ENCODE measurements at regions not wholly inside any gene's neighbourhood (a gene's known extent, or its start where the extent isn't known, plus 50 kb on each side); places are given as distances from the start of the nearest gene placed in this dataset.
"Not testable (repeated sequence)": the region's sequence is repeated elsewhere in the genome, so short reads cannot be mapped to it uniquely, and the experiment has no call there.

- Histone ChIP-seq H3K4me1 (ENCODE audit: control insufficient read depth in 1 of 2, insufficient read depth in 2 of 2, low read length in 2 of 2) (peaks cover 0 to 2% of the 10 kb centered on the region in 2 donors), H3K36me3 (ENCODE audit: control insufficient read depth in 1 of 2, insufficient read depth in 2 of 2, low read length in 1 of 2) (no peaks in the 10 kb centered on the region), H3K4me3 (ENCODE audit: low read length in 2 of 2) (no peak overlapping the region), H3K9me3 (ENCODE audit: control insufficient read depth, low read length) (no peaks in the 10 kb centered on the region), H3K27ac (ENCODE audit: low read depth in 1 of 2, low read length in 2 of 2) (no peak overlapping the region), H3K27me3 (ENCODE audit: control insufficient read depth in 1 of 2, insufficient read depth in 2 of 2, low read length in 1 of 2) (no peaks in the 10 kb centered on the region)
- ATAC-seq (ENCODE audit: low FRiP score): no peak
- no peak for DNase-seq
- 92 to 98% methylated on average over 3 of the region's 3 CpGs for WGBS, 2 donors
- intact Hi-C loops (cut with DNase I): no loop called here
Measured at GRCh38 chr2:205865056-205865455, 182.8 kb downstream of the NRP2 start.

- H3K4me1 ChIP-seq (ENCODE audit: control insufficient read depth in 1 of 2, insufficient read depth in 2 of 2, low read length in 2 of 2): peaks cover 0 to 2% of the 10 kb centered on the region in 2 donors
- ATAC-seq (ENCODE audit: low FRiP score) (no peak), DNase-seq (no peak)
- 91 to 94% methylated on average over 1 of the region's 1 CpG for WGBS, 2 donors
- intact Hi-C loops (cut with DNase I): no loop called here
- H3K4me3 ChIP-seq (ENCODE audit: low read length in 2 of 2): no peak overlapping the region
- H3K27ac ChIP-seq (ENCODE audit: low read depth in 1 of 2, low read length in 2 of 2): no peak overlapping the region
- no peaks in the 10 kb centered on the region for H3K27me3 ChIP-seq (ENCODE audit: control insufficient read depth in 1 of 2, insufficient read depth in 2 of 2, low read length in 1 of 2)
- H3K36me3 ChIP-seq (ENCODE audit: control insufficient read depth in 1 of 2, insufficient read depth in 2 of 2, low read length in 1 of 2): no peaks in the 10 kb centered on the region
- no peaks in the 10 kb centered on the region for H3K9me3 ChIP-seq (ENCODE audit: control insufficient read depth, low read length)
Measured at GRCh38 chr2:205864491-205864890, 182.2 kb downstream of the NRP2 start.

- ATAC-seq (ENCODE audit: low FRiP score); H3K4me3 ChIP-seq (ENCODE audit: low read length in 2 of 2); H3K4me1 ChIP-seq (ENCODE audit: control insufficient read depth in 1 of 2, insufficient read depth in 2 of 2, low read length in 2 of 2); H3K27me3 ChIP-seq (ENCODE audit: control insufficient read depth in 1 of 2, insufficient read depth in 2 of 2, low read length in 1 of 2); H3K36me3 ChIP-seq (ENCODE audit: control insufficient read depth in 1 of 2, insufficient read depth in 2 of 2, low read length in 1 of 2); H3K27ac ChIP-seq (ENCODE audit: low read depth in 1 of 2, low read length in 2 of 2); H3K9me3 ChIP-seq (ENCODE audit: control insufficient read depth, low read length); intact Hi-C loops (cut with DNase I); DNase-seq: not testable (repeated sequence)
- 94 to 97% methylated on average over 4 of the region's 4 CpGs for WGBS, 2 donors
Measured at GRCh38 chr2:205862761-205863160, 180.5 kb downstream of the NRP2 start.

GRCh38 chr2:205860885-205861284, 178.6 kb downstream of the NRP2 start:
- ATAC-seq (ENCODE audit: low FRiP score) (no peak), DNase-seq (no peak)
- no peaks in the 10 kb centered on the region for H3K4me1 ChIP-seq (ENCODE audit: control insufficient read depth in 1 of 2, insufficient read depth in 2 of 2, low read length in 2 of 2)
- no peaks in the 10 kb centered on the region for H3K36me3 ChIP-seq (ENCODE audit: control insufficient read depth in 1 of 2, insufficient read depth in 2 of 2, low read length in 1 of 2)
- H3K4me3 ChIP-seq (ENCODE audit: low read length in 2 of 2): no peak overlapping the region
- intact Hi-C loops (cut with DNase I): no loop called here
- WGBS, 2 donors: 71 to 81% methylated on average over 7 of the region's 7 CpGs
- H3K27ac ChIP-seq (ENCODE audit: low read depth in 1 of 2, low read length in 2 of 2): no peak overlapping the region
- H3K27me3 ChIP-seq (ENCODE audit: control insufficient read depth in 1 of 2, insufficient read depth in 2 of 2, low read length in 1 of 2): no peaks in the 10 kb centered on the region
- no peaks in the 10 kb centered on the region for H3K9me3 ChIP-seq (ENCODE audit: control insufficient read depth, low read length)

- no peak for DNase-seq
Measured at GRCh38 chr2:205860181-205860580, 177.9 kb downstream of the NRP2 start.

GRCh38 chr2:205858881-205859441, 176.7 kb downstream of the NRP2 start:
- DNase-seq (no peak), ATAC-seq (ENCODE audit: low FRiP score) (no peak)
- H3K4me1 ChIP-seq (ENCODE audit: control insufficient read depth in 1 of 2, insufficient read depth in 2 of 2, low read length in 2 of 2): no peaks in the 10 kb centered on the region
- intact Hi-C loops (cut with DNase I): no loop called here
- H3K9me3 ChIP-seq (ENCODE audit: control insufficient read depth, low read length): peaks cover 1% of the 10 kb centered on the region
- 60 to 68% methylated on average over 16 of the region's 16 CpGs for WGBS, 2 donors
- no peak overlapping the region for H3K27ac ChIP-seq (ENCODE audit: low read depth in 1 of 2, low read length in 2 of 2)
- H3K27me3 ChIP-seq (ENCODE audit: control insufficient read depth in 1 of 2, insufficient read depth in 2 of 2, low read length in 1 of 2): no peaks in the 10 kb centered on the region
- no peak overlapping the region for H3K4me3 ChIP-seq (ENCODE audit: low read length in 2 of 2)
- no peaks in the 10 kb centered on the region for H3K36me3 ChIP-seq (ENCODE audit: control insufficient read depth in 1 of 2, insufficient read depth in 2 of 2, low read length in 1 of 2)

More at GRCh38 chr2:205860181-205860580, 177.9 kb downstream of the NRP2 start:
- Histone ChIP-seq H3K9me3 (ENCODE audit: control insufficient read depth, low read length) (peaks cover 1% of the 10 kb centered on the region), H3K27me3 (ENCODE audit: control insufficient read depth in 1 of 2, insufficient read depth in 2 of 2, low read length in 1 of 2) (no peaks in the 10 kb centered on the region), H3K4me1 (ENCODE audit: control insufficient read depth in 1 of 2, insufficient read depth in 2 of 2, low read length in 2 of 2) (no peaks in the 10 kb centered on the region), H3K27ac (ENCODE audit: low read depth in 1 of 2, low read length in 2 of 2) (no peak overlapping the region), H3K4me3 (ENCODE audit: low read length in 2 of 2) (no peak overlapping the region), H3K36me3 (ENCODE audit: control insufficient read depth in 1 of 2, insufficient read depth in 2 of 2, low read length in 1 of 2) (no peaks in the 10 kb centered on the region)
- ATAC-seq (ENCODE audit: low FRiP score): no peak
- intact Hi-C loops (cut with DNase I): no loop called here
- 50 to 61% methylated on average over 9 of the region's 9 CpGs for WGBS, 2 donors

- H3K4me1 ChIP-seq (ENCODE audit: control insufficient read depth in 1 of 2, insufficient read depth in 2 of 2, low read length in 2 of 2): no peaks in the 10 kb centered on the region
- H3K27ac ChIP-seq (ENCODE audit: low read depth in 1 of 2, low read length in 2 of 2): no peak overlapping the region
- ATAC-seq (ENCODE audit: low FRiP score) (no peak), DNase-seq (no peak)
- no peaks in the 10 kb centered on the region for H3K36me3 ChIP-seq (ENCODE audit: control insufficient read depth in 1 of 2, insufficient read depth in 2 of 2, low read length in 1 of 2)
- H3K4me3 ChIP-seq (ENCODE audit: low read length in 2 of 2): no peak overlapping the region
- H3K27me3 ChIP-seq (ENCODE audit: control insufficient read depth in 1 of 2, insufficient read depth in 2 of 2, low read length in 1 of 2): no peaks in the 10 kb centered on the region
- intact Hi-C loops (cut with DNase I): no loop called here
- 79 to 82% methylated on average over 3 of the region's 3 CpGs for WGBS, 2 donors
- peaks cover 1% of the 10 kb centered on the region for H3K9me3 ChIP-seq (ENCODE audit: control insufficient read depth, low read length)
Measured at GRCh38 chr2:205858275-205858674, 176.0 kb downstream of the NRP2 start.

- H3K27me3 ChIP-seq (ENCODE audit: control insufficient read depth in 1 of 2, insufficient read depth in 2 of 2, low read length in 1 of 2): no peaks in the 10 kb centered on the region
- intact Hi-C loops (cut with DNase I): no loop called here
Measured at GRCh38 chr2:205857520-205858237, 175.4 kb downstream of the NRP2 start.

GRCh38 chr2:205852457-205852856, 170.2 kb downstream of the NRP2 start:
- Histone ChIP-seq H3K4me3 (ENCODE audit: low read length in 2 of 2) (no peak overlapping the region), H3K9me3 (ENCODE audit: control insufficient read depth, low read length) (peaks cover 1% of the 10 kb centered on the region), H3K4me1 (ENCODE audit: control insufficient read depth in 1 of 2, insufficient read depth in 2 of 2, low read length in 2 of 2) (no peaks in the 10 kb centered on the region), H3K27me3 (ENCODE audit: control insufficient read depth in 1 of 2, insufficient read depth in 2 of 2, low read length in 1 of 2) (no peaks in the 10 kb centered on the region), H3K27ac (ENCODE audit: low read depth in 1 of 2, low read length in 2 of 2) (no peak overlapping the region), H3K36me3 (ENCODE audit: control insufficient read depth in 1 of 2, insufficient read depth in 2 of 2, low read length in 1 of 2) (no peaks in the 10 kb centered on the region)
- WGBS, 2 donors: 26 to 32% methylated on average over 3 of the region's 3 CpGs
- no peak for DNase-seq
- ATAC-seq (ENCODE audit: low FRiP score): no peak
- intact Hi-C loops (cut with DNase I): no loop called here

More at GRCh38 chr2:205857520-205858237, 175.4 kb downstream of the NRP2 start:
- Histone ChIP-seq H3K4me3 (ENCODE audit: low read length in 2 of 2) (no peak overlapping the region), H3K27ac (ENCODE audit: low read depth in 1 of 2, low read length in 2 of 2) (no peak overlapping the region), H3K9me3 (ENCODE audit: control insufficient read depth, low read length) (peaks cover 1% of the 10 kb centered on the region), H3K4me1 (ENCODE audit: control insufficient read depth in 1 of 2, insufficient read depth in 2 of 2, low read length in 2 of 2) (no peaks in the 10 kb centered on the region), H3K36me3 (ENCODE audit: control insufficient read depth in 1 of 2, insufficient read depth in 2 of 2, low read length in 1 of 2) (no peaks in the 10 kb centered on the region)
- ATAC-seq (ENCODE audit: low FRiP score) (no peak), DNase-seq (no peak)
- WGBS, 2 donors: 90% methylated on average over 13 of the region's 13 CpGs
